ENCODE measurements at regions not wholly inside any gene's neighbourhood (a gene's known extent, or its start where the extent isn't known, plus 50 kb on each side); places are given as distances from the start of the nearest gene placed in this dataset.

GRCh38 chr14:101626331-101626730, 65.0 kb downstream of the DIO3 start:
- no peak for DNase-seq
- H3K9me3 ChIP-seq (ENCODE audit: control insufficient read depth in 2 of 3, insufficient read depth in 1 of 3, low read length in 3 of 3), result no peaks in the 10 kb centered on the region
- H3K4me1 ChIP-seq (ENCODE audit: control insufficient read depth in 2 of 3, insufficient read depth in 2 of 3, low read depth in 1 of 3, low read length in 3 of 3), result peaks cover 0 to 6% (median 0%) of the 10 kb centered on the region in 3 donors
- TF ChIP-seq CTCF (IDR thresholded peaks at IDR 0.05; ENCODE audit: borderline replicate concordance, extremely low read depth, insufficient read depth), result no peak
- intact Hi-C loops (cut with DNase I), result loop anchor here (10.0 kb wide), 1 partner anchor 1242 kb away; no protein-coding TSS in a partner anchor
- H3K9ac ChIP-seq (ENCODE audit: low read length in 3 of 3), result no peak overlapping the region
- no peaks in the 10 kb centered on the region for H3K27me3 ChIP-seq (ENCODE audit: control insufficient read depth, insufficient read depth, low read length)
- no peaks in the 10 kb centered on the region for H3K36me3 ChIP-seq (ENCODE audit: control insufficient read depth in 2 of 3, insufficient read depth in 3 of 3, low read length in 3 of 3)
- no peak for FAIRE-seq
- H3K4me3 ChIP-seq (ENCODE audit: low read length in 3 of 3), result no peak overlapping the region
- H3K27ac ChIP-seq (ENCODE audit: low read depth in 2 of 2, low read length in 2 of 2), result no peak overlapping the region

- Histone ChIP-seq H3K4me1 (ENCODE audit: control insufficient read depth in 2 of 3, insufficient read depth in 2 of 3, low read depth in 1 of 3, low read length in 3 of 3) (peaks cover 0 to 6% (median 0%) of the 10 kb centered on the region in 3 donors), H3K9ac (ENCODE audit: low read length in 3 of 3) (no peak overlapping the region), H3K27ac (ENCODE audit: low read depth in 2 of 2, low read length in 2 of 2) (no peak overlapping the region), H3K4me3 (ENCODE audit: low read length in 3 of 3) (no peak overlapping the region), H3K27me3 (ENCODE audit: control insufficient read depth, insufficient read depth, low read length) (no peaks in the 10 kb centered on the region), H3K36me3 (ENCODE audit: control insufficient read depth in 2 of 3, insufficient read depth in 3 of 3, low read length in 3 of 3) (no peaks in the 10 kb centered on the region), H3K9me3 (ENCODE audit: control insufficient read depth in 2 of 3, insufficient read depth in 1 of 3, low read length in 3 of 3) (no peaks in the 10 kb centered on the region)
- DNase-seq, result peak in 2 of 5 donors; percentile 14 to 53
- intact Hi-C loops (cut with DNase I), result loop anchor here (10.0 kb wide), 1 partner anchor 1243 kb away; no protein-coding TSS in a partner anchor
- FAIRE-seq, result no peak
- no peak for TF ChIP-seq CTCF (IDR thresholded peaks at IDR 0.05; ENCODE audit: borderline replicate concordance, extremely low read depth, insufficient read depth)
Observed at GRCh38 chr14:101627915-101628262, 66.6 kb downstream of the DIO3 start.

GRCh38 chr14:101628471-101628966, 67.2 kb downstream of the DIO3 start:
- Histone ChIP-seq H3K4me3 (ENCODE audit: low read length in 3 of 3) (peak overlapping the region in 1 of 3 donors; percentile 26), H3K27ac (ENCODE audit: low read depth in 2 of 2, low read length in 2 of 2) (no peak overlapping the region), H3K4me1 (ENCODE audit: control insufficient read depth in 2 of 3, insufficient read depth in 2 of 3, low read depth in 1 of 3, low read length in 3 of 3) (peaks cover 0 to 6% (median 0%) of the 10 kb centered on the region in 3 donors), H3K27me3 (ENCODE audit: control insufficient read depth, insufficient read depth, low read length) (no peaks in the 10 kb centered on the region), H3K9ac (ENCODE audit: low read length in 3 of 3) (no peak overlapping the region), H3K9me3 (ENCODE audit: control insufficient read depth in 2 of 3, insufficient read depth in 1 of 3, low read length in 3 of 3) (no peaks in the 10 kb centered on the region), H3K36me3 (ENCODE audit: control insufficient read depth in 2 of 3, insufficient read depth in 3 of 3, low read length in 3 of 3) (no peaks in the 10 kb centered on the region)
- intact Hi-C loops (cut with DNase I), result loop anchor here (10.0 kb wide), 1 partner anchor 1244 kb away; no protein-coding TSS in a partner anchor
- FAIRE-seq (no peak), DNase-seq (peak; percentile 76 to 91 (median 83))
- TF ChIP-seq CTCF (IDR thresholded peaks at IDR 0.05; ENCODE audit: borderline replicate concordance, extremely low read depth, insufficient read depth), result peak; percentile 94

GRCh38 chr14:101628975-101629374, 67.7 kb downstream of the DIO3 start:
- FAIRE-seq, result no peak
- TF ChIP-seq CTCF (IDR thresholded peaks at IDR 0.05; ENCODE audit: borderline replicate concordance, extremely low read depth, insufficient read depth), result no peak

More at GRCh38 chr14:101628975-101629374, 67.7 kb downstream of the DIO3 start:
- Histone ChIP-seq H3K27ac (ENCODE audit: low read depth in 2 of 2, low read length in 2 of 2) (no peak overlapping the region), H3K4me3 (ENCODE audit: low read length in 3 of 3) (peak overlapping the region in 1 of 3 donors; percentile 26), H3K36me3 (ENCODE audit: control insufficient read depth in 2 of 3, insufficient read depth in 3 of 3, low read length in 3 of 3) (no peaks in the 10 kb centered on the region), H3K9ac (ENCODE audit: low read length in 3 of 3) (no peak overlapping the region), H3K27me3 (ENCODE audit: control insufficient read depth, insufficient read depth, low read length) (no peaks in the 10 kb centered on the region), H3K4me1 (ENCODE audit: control insufficient read depth in 2 of 3, insufficient read depth in 2 of 3, low read depth in 1 of 3, low read length in 3 of 3) (peaks cover 0 to 6% (median 0%) of the 10 kb centered on the region in 3 donors), H3K9me3 (ENCODE audit: control insufficient read depth in 2 of 3, insufficient read depth in 1 of 3, low read length in 3 of 3) (no peaks in the 10 kb centered on the region)
- intact Hi-C loops (cut with DNase I), result loop anchor here (10.0 kb wide), 1 partner anchor 1244 kb away; no protein-coding TSS in a partner anchor
- DNase-seq, result no peak

Measured in kidney (tissue), 13 donors.